GM12878 (cell line): ENCODE measurements at regions not wholly inside any gene's neighbourhood (a gene's known extent, or its start where the extent isn't known, plus 50 kb on each side); places are given as distances from the start of the nearest gene placed in this dataset.

Experiments used
- ATAC-seq: fragments of 200-7000 bp; cut with Tn5 transposase; 3 replicates; pipeline ENCODE4 v1.9.1; 2020; ENCODE audit warnings: mild to moderate bottlenecking, moderate library complexity
- BruUV-seq: library from RNA; stranded (reverse); fragments of 400-500 nt; replicated peaks from 2 replicates; lab custom pipeline; 2021; lab: Mats Ljungman, UMichigan
- CTCF ChIA-PET: fragments of 300-600 bp; sonication (Branson Sonifier 250); formaldehyde crosslinking; extraction: SDS; loops from one replicate; lab custom pipeline; 2021; ENCODE audit warnings: inconsistent platforms; lab: Yijun Ruan, JAX
- POLR2A ChIA-PET: fragments of 350-600 bp; formaldehyde crosslinking; extraction: SDS; loops from one replicate; lab custom pipeline; 2021; ENCODE audit warnings: inconsistent platforms; lab: Charles Lee
- RAD21 ChIA-PET: fragments of 300-600 bp; sonication (Branson Sonifier 250); formaldehyde crosslinking; loops from one replicate; lab custom pipeline; 2023; ENCODE audit warnings: antibody characterized with exemption; ENCODE audit not compliant: unreplicated experiment; lab: Charles Lee
- SMC1A ChIA-PET: fragments of 300-600 bp; sonication (Branson Sonifier 250); formaldehyde crosslinking; loops from one replicate; lab custom pipeline; 2023; ENCODE audit not compliant: unreplicated experiment, uncharacterized antibody; lab: Charles Lee
- DNase-seq: peaks from one replicate; pipeline ENCODE4 v3.0.0-alpha.2; 2011; ENCODE audit warnings: low read depth, low spot score
- FAIRE-seq: peaks from 3 replicates; lab custom pipeline; 2011; peaks lifted over from hg19 to GRCh38; lab: Jason Lieb, UNC
- H2AFZ ChIP-seq: 2 replicates; pipeline ENCODE4 v1.6.0; 2011; ENCODE audit warnings: low read depth, low read length, control low read depth; ENCODE audit not compliant: control insufficient read depth
- H3K27ac ChIP-seq: 2 replicates; pipeline ENCODE4 v1.5.1; 2011; ENCODE audit warnings: control low read depth; ENCODE audit not compliant: control insufficient read depth, insufficient read depth
- H3K27me3 ChIP-seq, 2 experiments: replicated peaks in 1 of 2; 2 replicates each; pipeline versions ENCODE4 v1.6.0 to v1.6.1; 2011; ENCODE audit warnings: low read length in 1 of 2; ENCODE audit not compliant: control insufficient read depth in 2 of 2, insufficient read depth in 2 of 2
- H3K36me3 ChIP-seq, 2 experiments: 2 replicates each; pipeline ENCODE4 v1.5.1; 2011; ENCODE audit warnings: low read length in 1 of 2; ENCODE audit not compliant: control insufficient read depth in 2 of 2, insufficient read depth in 2 of 2
- H3K4me1 ChIP-seq: 2 replicates; pipeline ENCODE4 v1.6.1; 2011; ENCODE audit warnings: mild to moderate bottlenecking, low read length, moderate library complexity, mixed read lengths; ENCODE audit not compliant: control insufficient read depth, insufficient read depth
- H3K4me2 ChIP-seq: 2 replicates; pipeline ENCODE4 v1.6.0; 2011; ENCODE audit warnings: control low read depth; ENCODE audit not compliant: control insufficient read depth, insufficient read depth
- H3K4me3 ChIP-seq: fragments of 200-600 bp; sonication (generic); 2 replicates; pipeline ENCODE4 v1.5.1; 2016
- H3K79me2 ChIP-seq: 2 replicates; pipeline ENCODE4 v1.6.0; 2011; ENCODE audit warnings: low read length; ENCODE audit not compliant: control insufficient read depth, insufficient read depth
- H3K9ac ChIP-seq: 2 replicates; pipeline ENCODE4 v1.8.0; 2011; ENCODE audit warnings: low read length, control low read depth, mixed read lengths; ENCODE audit not compliant: control insufficient read depth, insufficient read depth
- H3K9me3 ChIP-seq: replicated peaks from 3 replicates; pipeline ENCODE4 v1.5.1; 2011; ENCODE audit warnings: mild to moderate bottlenecking, low read length; ENCODE audit not compliant: control insufficient read depth, insufficient read depth
- H4K20me1 ChIP-seq: 2 replicates; pipeline ENCODE4 v1.6.0; 2011; ENCODE audit not compliant: control insufficient read depth, insufficient read depth
- ESRRA ChIP-seq: IDR thresholded peaks from 2 replicates; pipeline ENCODE4 v1.6.1; 2012; ENCODE audit warnings: mild to moderate bottlenecking, low read length, improper control_type of control experiment
- FOXM1 ChIP-seq: IDR thresholded peaks from 2 replicates; pipeline ENCODE4 v1.6.1; 2012; ENCODE audit warnings: low read depth, mild to moderate bottlenecking, inconsistent platforms, low read length, moderate library complexity
- RBBP5 ChIP-seq: fragments of 200-600 bp; sonication (generic); conservative IDR thresholded peaks from 2 replicates; pipeline ENCODE4 v1.6.1; 2016
- RCOR1 ChIP-seq: conservative IDR thresholded peaks from 2 replicates; pipeline ENCODE4 v1.6.1; 2012; ENCODE audit warnings: low read depth, low read length, improper control_type of control experiment
- SIN3A ChIP-seq: IDR thresholded peaks from 2 replicates; pipeline ENCODE4 v1.6.1; 2012; ENCODE audit warnings: low read depth, low read length, improper control_type of control experiment
- SMAD1 ChIP-seq: fragments of 450-650 bp; IDR thresholded peaks from 2 replicates; pipeline ENCODE4 v1.6.1; 2018; ENCODE audit warnings: mild to moderate bottlenecking, low read depth; ENCODE audit not compliant: partially characterized antibody
- SRF ChIP-seq, 2 experiments: IDR thresholded peaks; 2 replicates each; pipeline ENCODE4 v1.6.1; 2011; ENCODE audit warnings: low read depth in 2 of 2, low read length in 2 of 2, mild to moderate bottlenecking in 1 of 2, moderate library complexity in 1 of 2
- SUZ12 ChIP-seq: fragments of 200-600 bp; sonication (generic); IDR thresholded peaks from one replicate; pipeline ENCODE4 v1.6.1; 2018; ENCODE audit warnings: antibody characterized with exemption, mild to moderate bottlenecking; ENCODE audit not compliant: unreplicated experiment
- YBX1 ChIP-seq: fragments of 450-650 bp; IDR thresholded peaks from 2 replicates; pipeline ENCODE4 v1.6.1; 2016; ENCODE audit warnings: antibody characterized with exemption
- ZNF384 ChIP-seq: IDR thresholded peaks from 2 replicates; pipeline ENCODE4 v1.6.1; 2012; ENCODE audit warnings: low read depth, mild to moderate bottlenecking, low read length, improper control_type of control experiment, borderline replicate concordance
- WGBS: methylation state at CpG from one replicate; pipeline ENCODE4 v1.1.6; 2016; ENCODE audit warnings: low lambda C conversion rate; ENCODE audit not compliant: insufficient replicate concordance, insufficient coverage; ENCODE audit errors: missing lambda C conversion rate; 5-methylcytosine and 5-hydroxymethylcytosine counted together
- in situ Hi-C: fragments of 300-500 bp; cut with MboI; formaldehyde crosslinking; loops from 9 replicates; pipeline ENCODE4 v1.14.3; 2018; ENCODE audit warnings: mixed read lengths
- intact Hi-C: fragments of 100-400 bp; cut with micrococcal nuclease; formaldehyde crosslinking; loops from one replicate; pipeline ENCODE4 v1.14.2; 2022; ENCODE audit not compliant: unreplicated experiment
- TF ChIP-seq, protein P1 (sequence below): IDR thresholded peaks from 2 replicates; pipeline ENCODE4 v1.6.1; 2011; ENCODE audit warnings: borderline replicate concordance, low read depth, mild to moderate bottlenecking, moderate library complexity, low read length; ENCODE audit not compliant: insufficient read depth, poor library complexity, severe bottlenecking
- TF ChIP-seq, protein P2 (sequence below): fragments of 450-650 bp; formaldehyde crosslinking; IDR thresholded peaks from 2 replicates; pipeline ENCODE4 v1.4.0; 2020; ENCODE audit warnings: mild to moderate bottlenecking, moderate library complexity
- TF ChIP-seq, protein P3 (sequence below): IDR thresholded peaks from 2 replicates; pipeline ENCODE4 v1.6.1; 2011; ENCODE audit warnings: low read depth, low read length, improper control_type of control experiment, borderline replicate concordance

DNA sequence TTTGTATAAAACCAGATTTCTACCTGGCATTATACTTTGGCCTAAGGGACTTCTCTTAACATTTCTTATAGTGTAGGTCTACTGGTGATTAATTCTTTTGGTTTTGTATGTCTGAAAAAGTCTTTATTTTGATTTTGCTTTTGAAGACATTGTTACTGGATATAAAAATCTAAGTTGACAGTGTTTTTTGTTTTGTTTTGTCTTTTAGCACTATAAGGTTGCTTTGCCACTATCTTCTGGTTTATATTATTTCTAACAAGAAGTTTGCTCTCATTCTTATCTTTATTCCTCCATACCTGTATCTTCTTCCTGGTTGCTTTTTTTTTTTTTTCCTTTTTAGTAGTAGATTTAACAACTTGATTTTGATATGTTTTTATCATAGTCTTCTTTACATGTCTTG is 76.0 kb downstream of the ING2 start:
- FAIRE-seq (no peak), DNase-seq (no peak), ATAC-seq (no peak)
- no peaks in the 10 kb centered on the region for H3K79me2 ChIP-seq
- H3K36me3 ChIP-seq = no peaks in the 10 kb centered on the region
- no peak overlapping the region for H3K4me2 ChIP-seq
- no peaks in the 10 kb centered on the region; the same call in 2 of the 3 replicates for H3K9me3 ChIP-seq
- in situ Hi-C loops (no loop called here), intact Hi-C loops (no loop called here)
- no peak for TF ChIP-seq YBX1
- TF ChIP-seq, protein P1, sequence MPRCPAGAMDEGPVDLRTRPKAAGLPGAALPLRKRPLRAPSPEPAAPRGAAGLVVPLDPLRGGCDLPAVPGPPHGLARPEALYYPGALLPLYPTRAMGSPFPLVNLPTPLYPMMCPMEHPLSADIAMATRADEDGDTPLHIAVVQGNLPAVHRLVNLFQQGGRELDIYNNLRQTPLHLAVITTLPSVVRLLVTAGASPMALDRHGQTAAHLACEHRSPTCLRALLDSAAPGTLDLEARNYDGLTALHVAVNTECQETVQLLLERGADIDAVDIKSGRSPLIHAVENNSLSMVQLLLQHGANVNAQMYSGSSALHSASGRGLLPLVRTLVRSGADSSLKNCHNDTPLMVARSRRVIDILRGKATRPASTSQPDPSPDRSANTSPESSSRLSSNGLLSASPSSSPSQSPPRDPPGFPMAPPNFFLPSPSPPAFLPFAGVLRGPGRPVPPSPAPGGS = no peak
- TF ChIP-seq RCOR1 = no peak
- no peak for TF ChIP-seq SMAD1
- ChIA-PET SMC1A (no interaction called here), CTCF (no interaction called here), POLR2A (no interaction called here), RAD21 (no interaction called here)
- H3K27me3 ChIP-seq = no peaks in the 10 kb centered on the region
- BruUV-seq = no TSS peak
- no peaks in the 10 kb centered on the region for H3K4me1 ChIP-seq
- no peak overlapping the region for H3K27ac ChIP-seq
- no peaks in the 10 kb centered on the region for H4K20me1 ChIP-seq
- H2AFZ ChIP-seq = no peak overlapping the region
- H3K9ac ChIP-seq = no peak overlapping the region
- no peak overlapping the region for H3K4me3 ChIP-seq

DNA sequence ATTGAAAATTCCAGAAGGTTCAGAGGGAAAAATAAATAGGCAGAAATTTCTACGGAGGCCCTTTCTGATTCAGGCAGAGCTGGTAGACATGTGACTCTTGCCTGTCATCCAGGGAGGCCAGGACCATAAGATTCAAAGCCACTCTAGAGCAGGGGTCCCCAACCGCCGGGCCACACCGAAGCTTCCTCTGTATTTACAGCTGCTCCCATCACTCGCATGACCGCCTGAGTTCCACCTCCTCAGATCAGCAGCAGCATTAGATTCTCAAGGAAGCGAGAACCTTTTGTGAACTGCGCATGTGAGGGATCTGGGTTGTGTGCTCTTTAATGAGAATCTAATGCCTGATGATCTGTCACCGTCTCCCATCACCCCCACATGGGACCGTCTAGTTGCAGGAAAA is 72.2 kb downstream of the RWDD4 start:
- Histone ChIP-seq H3K27me3 (no peaks in the 10 kb centered on the region), H3K4me3 (no peak overlapping the region), H2AFZ (no peak overlapping the region), H3K4me1 (no peaks in the 10 kb centered on the region), H3K9ac (no peak overlapping the region), H3K27ac (no peak overlapping the region), H3K36me3 (no peaks in the 10 kb centered on the region), H3K9me3 (no peaks in the 10 kb centered on the region; the same call in 2 of the 3 replicates), H3K79me2 (no peaks in the 10 kb centered on the region), H3K4me2 (no peak overlapping the region), H4K20me1 (no peaks in the 10 kb centered on the region)
- WGBS = 72% methylated on average over 10 of the region's 10 CpGs
- FAIRE-seq = no peak
- no TSS peak for BruUV-seq
- intact Hi-C loops = no loop called here
- RAD21 ChIA-PET = interaction anchor here (0.6 kb wide), 1 partner anchor 18 kb away, joined by 4 read pairs; no protein-coding TSS in a partner anchor
- POLR2A ChIA-PET = no interaction called here
- DNase-seq = no peak
- in situ Hi-C loops = no loop called here
- no peak for ATAC-seq
- SMC1A ChIA-PET = no interaction called here
- CTCF ChIA-PET = no interaction called here
- TF ChIP-seq ESRRA (no peak), ZNF384 (no peak), RBBP5 (no peak), SIN3A (no peak), SUZ12 (no peak), SRF (IDR thresholded peaks at IDR 0.05; ENCODE audit: low read depth in 2 of 2, low read length in 2 of 2) (no peak), FOXM1 (no peak)
- TF ChIP-seq, protein P2, sequence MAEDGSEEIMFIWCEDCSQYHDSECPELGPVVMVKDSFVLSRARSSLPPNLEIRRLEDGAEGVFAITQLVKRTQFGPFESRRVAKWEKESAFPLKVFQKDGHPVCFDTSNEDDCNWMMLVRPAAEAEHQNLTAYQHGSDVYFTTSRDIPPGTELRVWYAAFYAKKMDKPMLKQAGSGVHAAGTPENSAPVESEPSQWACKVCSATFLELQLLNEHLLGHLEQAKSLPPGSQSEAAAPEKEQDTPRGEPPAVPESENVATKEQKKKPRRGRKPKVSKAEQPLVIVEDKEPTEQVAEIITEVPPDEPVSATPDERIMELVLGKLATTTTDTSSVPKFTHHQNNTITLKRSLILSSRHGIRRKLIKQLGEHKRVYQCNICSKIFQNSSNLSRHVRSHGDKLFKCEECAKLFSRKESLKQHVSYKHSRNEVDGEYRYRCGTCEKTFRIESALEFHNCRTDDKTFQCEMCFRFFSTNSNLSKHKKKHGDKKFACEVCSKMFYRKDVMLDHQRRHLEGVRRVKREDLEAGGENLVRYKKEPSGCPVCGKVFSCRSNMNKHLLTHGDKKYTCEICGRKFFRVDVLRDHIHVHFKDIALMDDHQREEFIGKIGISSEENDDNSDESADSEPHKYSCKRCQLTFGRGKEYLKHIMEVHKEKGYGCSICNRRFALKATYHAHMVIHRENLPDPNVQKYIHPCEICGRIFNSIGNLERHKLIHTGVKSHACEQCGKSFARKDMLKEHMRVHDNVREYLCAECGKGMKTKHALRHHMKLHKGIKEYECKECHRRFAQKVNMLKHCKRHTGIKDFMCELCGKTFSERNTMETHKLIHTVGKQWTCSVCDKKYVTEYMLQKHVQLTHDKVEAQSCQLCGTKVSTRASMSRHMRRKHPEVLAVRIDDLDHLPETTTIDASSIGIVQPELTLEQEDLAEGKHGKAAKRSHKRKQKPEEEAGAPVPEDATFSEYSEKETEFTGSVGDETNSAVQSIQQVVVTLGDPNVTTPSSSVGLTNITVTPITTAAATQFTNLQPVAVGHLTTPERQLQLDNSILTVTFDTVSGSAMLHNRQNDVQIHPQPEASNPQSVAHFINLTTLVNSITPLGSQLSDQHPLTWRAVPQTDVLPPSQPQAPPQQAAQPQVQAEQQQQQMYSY (CRISPR knock-in tag) = no peak
- TF ChIP-seq, protein P3, sequence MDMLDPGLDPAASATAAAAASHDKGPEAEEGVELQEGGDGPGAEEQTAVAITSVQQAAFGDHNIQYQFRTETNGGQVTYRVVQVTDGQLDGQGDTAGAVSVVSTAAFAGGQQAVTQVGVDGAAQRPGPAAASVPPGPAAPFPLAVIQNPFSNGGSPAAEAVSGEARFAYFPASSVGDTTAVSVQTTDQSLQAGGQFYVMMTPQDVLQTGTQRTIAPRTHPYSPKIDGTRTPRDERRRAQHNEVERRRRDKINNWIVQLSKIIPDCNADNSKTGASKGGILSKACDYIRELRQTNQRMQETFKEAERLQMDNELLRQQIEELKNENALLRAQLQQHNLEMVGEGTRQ = no peak
